ENCODE measurements at regions not wholly inside any gene's neighbourhood (a gene's known extent, or its start where the extent isn't known, plus 50 kb on each side); places are given as distances from the start of the nearest gene placed in this dataset.

DNA sequence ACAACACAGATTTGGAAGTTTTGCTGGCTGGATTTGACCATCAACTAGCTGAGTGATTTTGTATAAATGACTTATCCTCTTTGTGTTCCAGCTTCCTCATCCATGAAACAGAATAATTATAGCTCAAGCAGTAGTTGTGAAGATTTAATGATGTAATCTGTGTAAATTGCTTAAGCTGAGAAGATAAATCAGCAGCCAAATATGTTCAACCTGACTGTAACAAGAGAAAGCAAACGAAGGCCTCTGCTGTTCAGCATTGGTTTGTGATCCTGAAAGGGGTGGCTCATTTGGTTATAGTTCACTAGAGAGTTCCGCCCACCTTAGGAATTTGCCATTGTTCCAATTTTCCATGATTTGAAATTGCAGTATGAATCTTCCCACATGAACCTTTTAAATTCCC, 75.7 kb upstream of the CCDC112 start:
- DNase-seq, result no peak

DNA sequence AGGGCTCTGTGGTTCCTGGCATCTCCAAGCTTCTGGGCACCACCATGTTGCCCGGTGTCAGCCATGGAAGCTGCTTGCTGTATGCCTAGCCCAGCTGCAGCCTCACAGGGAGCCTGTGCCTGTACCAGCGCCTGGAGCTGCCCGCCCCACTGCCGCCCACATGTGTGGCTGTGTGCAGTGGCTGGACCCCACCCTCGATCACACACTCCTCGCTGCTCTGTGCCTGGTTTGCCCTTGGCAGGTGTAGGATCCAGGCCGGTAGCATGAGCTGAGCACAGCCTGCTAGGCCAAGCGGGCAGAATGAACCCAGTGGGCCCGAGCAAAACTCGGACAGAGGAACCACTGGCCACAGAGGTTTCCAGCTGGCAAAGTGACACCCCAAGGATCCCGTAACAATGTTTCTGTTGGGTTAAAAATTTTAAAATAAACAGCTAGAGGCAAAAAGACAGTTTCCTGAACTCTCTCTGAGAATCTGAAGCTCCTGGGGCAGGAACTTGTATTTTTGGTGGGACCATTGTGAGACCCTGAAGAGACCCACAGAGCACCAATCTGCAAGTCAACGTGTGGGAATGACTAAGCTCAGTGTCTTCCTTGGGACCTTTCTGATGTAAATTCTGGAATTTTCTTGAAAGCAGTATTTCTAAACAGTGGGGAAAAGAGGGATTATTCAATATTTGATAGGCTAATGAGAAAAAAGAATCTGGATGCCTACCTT, 73.1 kb upstream of the CCDC112 start:
- DNase-seq, result no peak

DNA sequence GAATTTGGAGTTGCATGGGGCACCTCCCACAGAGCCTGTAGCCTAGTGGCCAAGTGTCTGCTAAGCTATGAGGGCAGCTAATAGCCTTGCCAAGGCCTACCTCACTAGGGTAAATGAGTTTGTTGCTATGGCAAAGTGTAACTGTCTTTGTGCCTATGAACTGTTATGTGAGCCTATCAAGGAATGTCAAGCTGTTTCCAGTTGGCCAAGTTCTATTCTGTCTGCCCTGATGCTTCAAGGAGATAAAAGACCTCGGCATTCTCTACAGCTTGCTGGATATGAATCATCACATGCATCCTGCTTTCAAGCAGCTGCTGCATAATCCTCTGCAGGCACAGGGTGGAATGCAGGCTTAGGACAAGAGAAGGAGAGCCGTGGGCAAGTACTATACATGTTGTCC, 69.8 kb upstream of the CCDC112 start:
- peak; percentile 95 for DNase-seq

DNA sequence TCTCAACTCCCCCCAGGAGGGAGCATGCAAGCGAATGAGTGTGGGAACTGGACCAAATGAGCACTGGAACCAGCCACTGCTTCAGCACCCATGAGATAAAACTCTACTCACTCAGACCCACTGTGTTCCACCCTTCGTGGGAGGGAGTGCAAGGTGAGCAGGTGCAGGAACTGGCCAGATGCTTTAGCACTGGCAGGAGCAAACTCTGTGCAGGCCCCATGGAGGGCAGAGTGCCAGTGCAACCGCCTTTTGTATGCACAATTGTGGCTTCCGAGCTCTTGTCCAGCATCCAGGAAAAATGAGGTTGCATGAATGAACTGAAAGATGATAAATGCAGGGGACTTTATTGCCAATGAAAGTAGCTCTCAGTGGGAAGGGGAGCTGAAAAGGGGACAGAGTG, 67.4 kb upstream of the CCDC112 start:
- no peak for DNase-seq

DNA sequence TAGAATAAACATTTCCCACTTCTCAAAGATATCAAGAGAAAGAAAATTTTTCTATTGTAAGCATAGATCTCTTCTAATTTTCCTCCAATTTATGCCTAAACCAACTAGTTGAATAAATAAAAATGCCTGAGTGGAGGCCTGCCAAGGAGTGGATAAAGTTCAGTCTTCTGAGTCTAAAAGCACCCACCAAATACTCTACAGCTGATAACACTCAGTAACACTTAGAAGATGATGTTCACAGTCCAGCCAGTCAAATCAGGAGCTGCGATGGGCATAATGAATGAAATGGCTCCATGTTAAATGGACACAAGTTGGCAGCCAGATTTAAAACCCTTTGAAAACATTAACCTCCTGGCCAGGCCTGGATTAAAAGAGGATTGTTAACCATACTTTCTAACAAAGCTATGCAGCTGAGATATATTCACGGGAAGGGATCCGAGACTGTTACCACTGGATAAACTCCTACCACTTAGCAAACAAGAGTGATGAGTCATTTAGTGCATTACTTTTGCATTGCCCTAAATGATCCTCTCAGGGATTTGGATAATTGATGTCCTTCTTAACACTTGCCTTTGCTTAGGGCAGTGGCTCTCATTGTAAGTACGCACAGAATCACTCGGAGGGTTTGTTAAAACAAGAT, 63.7 kb upstream of the CCDC112 start:
- DNase-seq, result no peak

DNA sequence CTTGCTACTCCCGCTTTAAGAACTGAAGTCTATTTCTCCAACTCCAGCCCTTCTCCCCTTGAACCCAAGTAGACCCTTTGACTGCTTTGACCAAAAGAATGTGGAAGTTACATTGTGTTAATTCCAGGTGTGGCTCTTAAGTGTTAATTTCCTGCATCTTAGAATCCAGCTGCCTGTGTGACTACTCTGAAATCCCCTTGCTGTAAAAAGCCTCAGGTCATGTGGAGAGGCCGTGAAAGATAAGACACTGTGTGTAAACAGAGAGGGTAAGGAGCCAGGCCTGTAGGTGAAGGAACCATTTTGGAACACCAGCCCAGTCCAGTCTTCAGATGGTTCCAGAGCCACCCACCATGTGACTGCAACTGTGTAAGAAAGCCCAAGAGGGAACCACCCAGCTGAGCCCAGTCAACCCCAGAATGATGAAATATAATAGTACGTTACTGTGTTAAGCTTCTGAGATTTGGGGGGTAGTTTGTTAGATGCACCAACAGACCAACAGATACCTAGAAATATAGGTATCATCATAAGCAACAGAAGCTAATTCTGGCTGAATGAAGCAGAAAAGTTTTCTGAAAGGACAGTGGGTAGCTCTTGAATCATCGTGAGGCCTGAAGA, 59.4 kb upstream of the CCDC112 start:
- DNase-seq, result no peak

DNA sequence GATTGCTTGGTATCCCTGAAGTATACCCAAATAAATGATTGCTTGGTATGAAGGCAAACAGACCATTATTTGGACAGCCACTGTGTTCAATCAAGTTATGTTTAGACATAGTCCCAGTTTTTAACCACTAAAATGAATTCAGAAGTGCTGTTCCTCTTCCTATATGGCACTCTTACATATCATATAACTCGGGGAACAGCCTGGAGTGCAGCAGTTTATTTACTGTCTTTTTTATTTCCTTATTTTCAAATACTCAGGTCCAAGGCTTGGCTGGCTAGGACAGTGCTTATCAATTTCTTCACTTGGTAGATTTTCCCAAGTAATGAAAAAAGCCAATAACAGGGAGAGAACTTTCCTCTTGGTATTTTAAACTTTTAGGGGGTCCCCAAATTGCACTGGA, 58.6 kb upstream of the CCDC112 start:
- no peak for DNase-seq

DNA sequence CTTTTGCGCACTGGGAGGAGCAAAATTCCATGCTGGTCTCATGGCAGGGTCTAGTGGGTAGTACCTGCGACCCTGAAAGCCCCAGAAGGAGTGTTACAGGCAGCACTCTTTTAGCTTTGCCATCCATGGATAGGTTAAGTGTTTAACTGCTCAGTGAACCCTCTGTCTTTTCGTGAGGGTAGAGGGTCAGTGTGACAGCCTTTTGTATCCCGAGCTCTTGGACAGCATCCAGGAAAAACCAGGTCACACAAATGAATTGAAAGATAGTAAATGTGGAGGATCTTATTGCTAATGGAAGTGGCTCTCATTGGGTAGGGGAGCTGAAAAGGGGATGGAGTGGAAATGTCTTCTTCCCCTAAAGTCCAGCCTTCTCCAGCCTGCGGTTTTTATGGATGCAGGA, 57.8 kb upstream of the CCDC112 start:
- DNase-seq, result no peak

DNA sequence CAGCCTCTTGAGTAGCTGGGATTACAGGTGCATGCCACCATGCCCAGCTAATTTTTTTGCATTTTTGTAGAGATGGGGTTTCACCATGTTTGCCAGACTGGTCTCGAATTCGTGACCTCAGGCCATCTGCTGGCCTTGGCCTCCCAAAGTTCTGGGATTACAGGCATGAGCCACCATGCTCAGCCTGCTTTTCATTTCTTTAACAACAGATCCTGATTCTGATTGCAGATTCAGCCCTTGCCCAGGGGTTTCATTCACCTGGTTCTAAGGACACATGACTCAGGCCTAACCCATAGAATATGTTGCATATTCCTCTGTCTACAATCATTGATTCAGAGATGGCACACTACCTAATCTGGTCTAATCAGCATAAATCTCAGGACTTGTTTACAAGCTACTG, 56.1 kb upstream of the CCDC112 start:
- DNase-seq, result no peak

DNA sequence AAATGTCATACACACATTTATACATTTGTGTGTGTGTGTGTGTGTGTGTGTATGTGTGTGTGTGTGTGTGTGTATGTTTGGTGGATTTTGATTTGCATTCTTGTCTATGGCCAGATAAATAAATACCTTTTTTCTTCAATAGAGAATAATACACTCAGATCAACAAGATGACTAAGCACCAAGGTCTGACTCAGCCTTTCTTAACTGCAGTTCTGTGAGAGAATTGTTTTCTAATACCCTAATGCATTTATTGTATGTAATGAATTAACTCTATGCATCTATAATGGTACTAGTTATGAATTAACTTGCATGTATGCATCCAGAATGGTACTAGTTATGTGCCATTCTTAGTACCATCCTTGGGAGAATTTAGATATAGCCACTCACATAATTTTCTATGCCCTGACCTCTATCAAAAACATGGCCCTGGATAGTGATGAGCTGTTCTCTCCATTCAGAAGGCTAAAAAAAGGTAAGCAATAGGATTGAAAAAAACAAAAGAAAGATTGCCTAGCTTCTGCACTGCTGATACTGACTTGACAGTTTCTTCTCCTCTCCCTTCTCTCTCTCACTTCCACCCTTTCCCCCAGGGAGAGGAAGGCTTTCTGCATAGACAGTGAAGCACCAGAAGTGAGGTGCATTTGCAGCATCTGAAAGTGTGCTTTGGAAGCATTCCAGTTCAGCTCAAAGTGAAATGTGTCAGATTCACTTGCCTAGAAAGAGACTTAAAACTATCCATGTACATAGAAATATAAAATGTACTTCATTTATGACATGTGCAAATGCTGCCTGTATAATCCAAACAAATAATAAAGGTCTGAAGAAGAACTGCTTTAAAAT, 55.1 kb upstream of the CCDC112 start:
- DNase-seq, result peak; percentile 42

DNA sequence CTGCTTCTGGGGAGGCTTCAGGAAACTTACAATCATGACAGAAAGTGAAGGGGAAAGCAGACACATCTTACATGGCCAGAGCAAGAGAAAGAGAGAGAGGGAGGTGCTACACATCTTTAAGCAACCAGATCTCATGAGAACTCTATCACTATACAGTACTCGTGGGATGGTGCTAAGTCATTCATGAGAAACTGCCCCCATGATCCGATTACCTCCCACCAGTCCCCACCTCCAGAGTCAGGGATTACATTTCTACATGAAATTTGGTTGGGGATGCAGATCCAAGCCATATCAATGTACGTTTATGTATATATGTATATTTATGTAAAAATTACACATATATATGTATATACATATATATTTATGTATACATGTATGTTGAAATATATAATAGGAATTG, 54.4 kb upstream of the CCDC112 start:
- no peak for DNase-seq

DNA sequence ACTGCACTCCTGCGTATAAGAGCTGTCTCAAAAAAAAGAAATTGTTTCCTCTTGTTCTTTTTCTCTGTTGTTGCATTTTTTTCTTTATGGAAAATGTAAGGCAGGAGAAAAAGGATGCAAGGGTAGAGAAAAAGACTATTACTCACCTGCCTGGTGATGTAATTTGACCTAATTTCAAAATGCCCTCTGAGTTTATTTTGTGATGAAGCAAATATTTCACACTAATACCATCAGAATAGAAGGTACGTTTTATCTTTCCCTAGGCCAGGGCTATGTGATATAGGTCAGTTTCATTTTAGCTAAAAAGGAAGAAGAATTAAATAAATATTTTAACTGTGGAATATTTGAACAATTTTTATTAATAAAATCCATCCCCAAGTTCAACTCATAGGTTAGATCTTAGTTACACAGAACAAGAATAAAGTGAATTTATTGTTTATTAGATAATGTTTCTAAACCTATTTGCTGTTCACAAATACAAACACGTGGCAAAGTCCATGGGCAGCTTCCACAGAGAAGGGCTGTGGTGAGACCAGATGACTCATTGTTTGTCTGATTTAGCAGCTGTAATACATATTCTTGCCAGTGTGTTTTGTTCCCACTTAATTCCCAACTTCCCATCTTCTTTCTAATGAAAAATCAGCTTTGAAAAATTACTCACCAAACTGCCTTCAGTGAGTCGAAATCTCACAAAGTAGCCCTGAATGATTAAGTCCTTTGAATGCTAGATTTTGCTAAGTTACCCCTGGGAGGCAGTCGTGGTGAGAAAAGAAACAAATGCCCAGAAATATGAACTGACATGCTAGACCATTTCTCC, 52.8 kb upstream of the CCDC112 start:
- peak; percentile 64 for DNase-seq

DNA sequence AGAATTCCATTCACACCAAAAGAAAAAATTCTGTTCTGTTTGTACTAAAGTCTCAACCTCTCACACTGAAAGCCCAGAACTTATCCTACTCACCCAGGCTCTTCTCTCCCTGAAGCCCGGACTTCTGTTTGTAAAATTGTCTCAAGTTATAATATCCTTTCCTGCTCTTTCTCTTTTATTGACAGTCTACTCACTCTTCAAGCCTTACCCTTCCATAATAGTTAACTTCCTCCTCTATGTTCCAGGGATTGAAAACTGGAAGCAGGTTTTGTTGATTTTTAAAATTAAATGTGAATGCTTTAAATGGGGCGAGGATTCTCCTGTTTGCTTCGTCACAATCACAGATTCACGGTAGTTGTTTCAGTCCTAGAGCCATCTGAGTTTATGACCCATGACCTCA, 51.7 kb upstream of the CCDC112 start:
- DNase-seq, result no peak
